GM10266 (cell line): ENCODE measurements at regions not wholly inside any gene's neighbourhood (a gene's known extent, or its start where the extent isn't known, plus 50 kb on each side); places are given as distances from the start of the nearest gene placed in this dataset.
"Not testable (repeated sequence)": the region's sequence is repeated elsewhere in the genome, so short reads cannot be mapped to it uniquely, and the experiment has no call there.

Source experiments
- DNase-seq: peaks from one replicate; pipeline ENCODE4 v3.0.0; 2012; ENCODE audit errors: extremely low spot score
- TF ChIP-seq, protein P1 (sequence below): IDR thresholded peaks from 2 replicates; pipeline ENCODE4 v1.5.1; 2012; ENCODE audit warnings: mild to moderate bottlenecking, low read depth; ENCODE audit not compliant: control insufficient read depth, insufficient read depth; ENCODE audit errors: missing control alignments

DNA sequence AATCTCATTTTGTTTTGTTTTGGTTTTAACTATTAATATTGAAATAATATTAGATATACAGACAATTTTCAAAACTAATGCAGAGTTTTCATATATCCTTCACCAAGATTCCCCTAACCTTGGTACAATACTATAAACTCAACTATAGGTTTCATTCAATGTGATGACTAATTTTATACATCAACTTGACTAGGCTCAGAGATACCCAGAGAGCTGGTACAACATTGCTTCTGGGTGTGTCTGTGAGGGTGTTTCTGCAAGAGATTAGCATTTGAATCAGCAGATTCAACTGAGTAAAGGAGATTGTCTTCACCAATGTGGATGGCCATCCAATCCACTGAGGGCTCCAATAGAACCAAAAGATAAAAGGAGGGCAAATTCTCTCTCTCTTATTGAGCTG, 221.3 kb upstream of the CRIM1 start:
- no peak for DNase-seq
- TF ChIP-seq, protein P1, sequence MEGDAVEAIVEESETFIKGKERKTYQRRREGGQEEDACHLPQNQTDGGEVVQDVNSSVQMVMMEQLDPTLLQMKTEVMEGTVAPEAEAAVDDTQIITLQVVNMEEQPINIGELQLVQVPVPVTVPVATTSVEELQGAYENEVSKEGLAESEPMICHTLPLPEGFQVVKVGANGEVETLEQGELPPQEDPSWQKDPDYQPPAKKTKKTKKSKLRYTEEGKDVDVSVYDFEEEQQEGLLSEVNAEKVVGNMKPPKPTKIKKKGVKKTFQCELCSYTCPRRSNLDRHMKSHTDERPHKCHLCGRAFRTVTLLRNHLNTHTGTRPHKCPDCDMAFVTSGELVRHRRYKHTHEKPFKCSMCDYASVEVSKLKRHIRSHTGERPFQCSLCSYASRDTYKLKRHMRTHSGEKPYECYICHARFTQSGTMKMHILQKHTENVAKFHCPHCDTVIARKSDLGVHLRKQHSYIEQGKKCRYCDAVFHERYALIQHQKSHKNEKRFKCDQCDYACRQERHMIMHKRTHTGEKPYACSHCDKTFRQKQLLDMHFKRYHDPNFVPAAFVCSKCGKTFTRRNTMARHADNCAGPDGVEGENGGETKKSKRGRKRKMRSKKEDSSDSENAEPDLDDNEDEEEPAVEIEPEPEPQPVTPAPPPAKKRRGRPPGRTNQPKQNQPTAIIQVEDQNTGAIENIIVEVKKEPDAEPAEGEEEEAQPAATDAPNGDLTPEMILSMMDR = no peak

GRCh38 chr2:36128359-36128758, 227.2 kb upstream of the CRIM1 start:
- TF ChIP-seq, protein P1 = no peak
- DNase-seq = no peak

DNA sequence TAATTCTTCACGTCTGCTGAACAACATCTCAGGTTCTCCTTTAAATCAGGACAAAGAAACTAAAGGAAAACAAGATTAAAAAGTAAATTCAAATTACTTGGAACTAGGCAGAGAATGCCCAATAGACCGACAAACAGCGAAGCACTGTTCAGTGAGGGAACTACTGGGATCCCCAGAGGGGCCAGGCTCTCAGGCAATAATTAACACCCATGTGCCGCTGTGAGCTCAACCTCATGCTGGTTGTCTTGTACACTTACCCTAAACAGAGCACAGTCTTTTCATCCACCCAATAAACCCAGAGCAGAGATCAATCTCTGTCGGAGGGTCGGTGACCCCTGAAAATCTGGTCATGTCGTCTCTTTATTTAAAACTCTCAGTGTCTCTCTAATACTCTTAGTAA, 229.9 kb upstream of the CRIM1 start:
- DNase-seq = no peak
- TF ChIP-seq, protein P1 = no peak

DNA sequence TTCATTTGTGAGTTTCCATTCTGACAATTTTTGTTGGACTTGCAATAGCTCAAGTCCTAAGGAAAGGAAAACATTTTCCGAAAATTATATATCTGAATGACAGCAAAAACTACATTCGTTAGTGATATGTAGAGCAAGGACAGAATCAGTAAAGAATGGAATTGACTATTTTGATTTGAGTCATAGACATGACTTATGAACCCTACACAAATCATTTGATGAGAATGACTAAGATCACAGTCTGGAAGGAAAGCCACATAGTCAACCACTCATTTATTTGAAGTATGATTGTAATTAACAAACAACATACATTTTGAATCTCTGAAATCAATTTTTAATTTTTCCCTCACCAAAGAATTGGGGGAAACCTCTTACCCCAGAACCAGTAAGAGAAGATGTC, 231.6 kb upstream of the CRIM1 start:
- TF ChIP-seq, protein P1 = no peak
- no peak for DNase-seq

DNA sequence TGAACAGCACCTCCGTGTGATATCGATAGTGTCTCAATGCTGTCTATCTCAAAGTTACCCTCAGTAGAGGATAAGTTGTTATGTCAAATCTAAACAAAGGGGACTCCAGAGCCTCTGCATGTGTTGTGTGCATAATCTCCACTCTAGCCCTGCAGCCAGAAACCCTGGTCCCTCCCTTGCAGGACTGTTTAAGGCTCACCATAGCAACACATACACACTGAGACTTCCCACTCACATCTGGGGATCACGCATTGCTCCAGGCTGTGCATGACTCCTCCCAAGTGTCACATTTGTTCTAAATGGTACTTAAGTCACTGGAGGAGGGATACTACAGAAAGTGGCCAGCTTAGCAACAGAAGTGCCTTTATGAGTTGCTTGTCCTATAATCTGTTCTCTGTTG, 258.6 kb upstream of the CRIM1 start:
- TF ChIP-seq, protein P1 = no peak
- no peak for DNase-seq

DNA sequence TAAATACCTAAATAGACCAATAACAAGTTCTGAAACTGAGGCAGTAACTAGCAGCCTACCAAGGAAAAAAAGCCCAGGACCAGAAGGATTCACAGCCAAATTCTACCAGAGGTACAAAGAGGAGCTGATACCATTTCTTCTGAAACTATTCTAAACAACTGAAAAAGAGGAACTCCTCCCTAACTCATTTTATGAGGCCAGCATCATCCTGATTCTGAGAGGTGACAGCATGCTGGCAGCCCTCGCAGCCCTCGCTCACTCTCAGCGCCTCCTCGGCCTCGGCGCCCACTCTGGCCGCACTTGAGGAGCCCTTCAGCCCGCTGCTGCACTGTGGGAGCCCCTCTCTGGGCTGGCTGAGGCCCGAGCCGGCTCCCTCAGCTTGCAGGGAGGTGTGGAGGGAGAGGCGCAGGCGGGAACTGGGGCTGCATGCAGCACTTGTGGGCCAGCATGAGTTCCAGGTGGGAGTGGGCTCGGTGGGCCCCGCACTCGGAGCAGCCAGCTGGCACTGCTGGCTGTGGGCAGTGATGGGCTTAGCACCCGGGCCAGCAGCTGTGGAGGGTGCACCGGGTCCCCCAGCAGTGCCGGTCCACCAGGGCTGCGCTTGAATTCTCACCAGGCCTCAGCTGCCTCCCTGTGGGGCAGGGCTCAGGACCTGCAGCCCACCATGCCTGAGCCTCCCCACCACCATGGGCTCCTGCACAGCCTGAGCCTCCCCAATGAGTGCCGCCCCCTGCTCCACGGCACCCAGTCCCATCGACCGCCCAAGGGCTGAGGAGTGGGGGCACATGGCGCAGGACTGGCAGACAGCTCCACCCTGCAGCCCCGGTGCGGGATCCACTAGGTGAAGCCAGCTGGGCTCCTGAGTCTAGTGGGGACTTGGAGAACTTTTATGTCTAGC, 263.5 kb upstream of the CRIM1 start:
- DNase-seq = not testable (repeated sequence)

DNA sequence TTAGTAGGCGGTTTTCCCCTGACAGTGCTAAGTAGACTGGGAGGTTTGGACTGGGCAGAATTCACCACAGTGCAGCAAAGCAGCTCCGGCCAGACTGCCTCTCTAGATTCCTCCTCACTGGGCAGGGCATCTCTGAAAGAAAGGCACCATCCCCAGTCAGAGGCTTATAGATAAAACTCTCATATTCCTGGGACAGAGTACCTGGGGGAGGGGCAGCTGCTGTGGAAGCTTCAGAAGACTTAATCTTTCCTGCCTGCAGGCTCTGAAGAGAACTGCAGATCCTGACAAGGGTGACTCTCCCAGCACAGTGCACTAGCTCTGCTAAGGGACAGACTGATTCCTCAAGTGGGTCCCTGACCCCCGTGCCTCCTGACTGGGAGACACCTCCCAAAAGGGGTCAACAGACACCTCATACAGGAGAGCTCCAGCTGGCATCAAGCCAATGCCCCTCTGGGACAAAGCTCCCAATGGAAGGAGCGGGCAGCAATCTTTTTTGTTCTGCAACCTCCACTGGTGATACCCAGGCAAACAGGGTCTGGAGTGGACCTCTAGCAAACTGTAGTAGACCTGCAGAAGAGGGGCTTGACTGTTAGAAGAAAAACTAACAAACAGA, 266.8 kb upstream of the CRIM1 start:
- no peak for DNase-seq

More for the DNA sequence above, 266.8 kb upstream of the CRIM1 start:
- TF ChIP-seq, protein P1 = no peak
